HG03060 (cell line): ENCODE measurements at regions not wholly inside any gene's neighbourhood (a gene's known extent, or its start where the extent isn't known, plus 50 kb on each side); places are given as distances from the start of the nearest gene placed in this dataset.

Source experiments
- ATAC-seq: cut with Tn5 transposase; IDR thresholded peaks from one replicate; pipeline ENCODE4 v1.9.1; 2021; ENCODE audit warnings: low read depth, moderate number of reproducible peaks; ENCODE audit not compliant: unreplicated experiment

DNA sequence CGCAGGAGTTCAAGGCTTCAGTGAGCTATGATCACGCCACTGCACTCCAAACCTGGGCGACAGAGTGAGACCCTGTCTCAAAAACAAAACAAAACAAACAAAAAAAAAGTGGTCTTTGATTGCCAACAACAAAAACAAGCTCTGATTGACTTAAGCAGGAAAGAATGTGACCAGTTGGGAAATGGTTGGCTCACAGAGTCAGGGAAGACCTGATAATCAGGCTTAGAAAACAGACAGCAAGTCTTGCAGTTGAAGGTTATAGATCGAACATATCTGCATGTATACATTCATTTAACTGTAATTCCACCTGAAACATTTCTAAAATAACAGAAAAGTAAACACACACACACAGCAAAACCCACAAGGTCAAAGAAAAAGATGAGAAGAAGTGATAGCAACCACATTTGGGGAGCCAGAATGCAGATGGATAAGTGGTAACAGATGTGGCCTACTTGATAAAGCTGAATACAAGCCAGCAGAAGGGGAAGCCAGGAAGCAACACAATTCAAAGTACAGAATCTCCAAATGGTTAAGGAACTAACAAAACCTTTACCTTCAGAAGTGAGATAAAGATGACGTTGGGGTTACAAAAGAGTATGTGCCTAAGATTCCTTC is 699.9 kb upstream of the ZNF385D start:
- ATAC-seq = no peak

DNA sequence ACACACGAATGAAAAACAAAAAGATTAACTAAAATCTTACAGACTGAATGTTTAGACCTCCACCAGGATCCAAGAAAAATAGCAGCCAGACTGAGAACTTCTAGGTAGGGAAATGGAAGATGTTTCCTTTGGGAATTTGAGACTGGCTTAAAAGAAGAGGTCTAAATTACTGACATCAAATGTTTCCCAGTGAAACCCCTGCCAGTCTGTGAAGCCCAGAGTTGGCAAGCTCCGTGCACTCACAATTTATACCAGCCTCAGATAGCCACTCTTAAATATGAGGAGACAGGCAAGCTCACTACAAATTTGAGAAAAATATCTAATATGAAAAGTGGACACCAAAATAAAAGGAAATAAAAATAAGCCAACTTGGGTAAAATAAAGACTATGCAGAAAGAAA is 700.5 kb upstream of the ZNF385D start:
- no peak for ATAC-seq

DNA sequence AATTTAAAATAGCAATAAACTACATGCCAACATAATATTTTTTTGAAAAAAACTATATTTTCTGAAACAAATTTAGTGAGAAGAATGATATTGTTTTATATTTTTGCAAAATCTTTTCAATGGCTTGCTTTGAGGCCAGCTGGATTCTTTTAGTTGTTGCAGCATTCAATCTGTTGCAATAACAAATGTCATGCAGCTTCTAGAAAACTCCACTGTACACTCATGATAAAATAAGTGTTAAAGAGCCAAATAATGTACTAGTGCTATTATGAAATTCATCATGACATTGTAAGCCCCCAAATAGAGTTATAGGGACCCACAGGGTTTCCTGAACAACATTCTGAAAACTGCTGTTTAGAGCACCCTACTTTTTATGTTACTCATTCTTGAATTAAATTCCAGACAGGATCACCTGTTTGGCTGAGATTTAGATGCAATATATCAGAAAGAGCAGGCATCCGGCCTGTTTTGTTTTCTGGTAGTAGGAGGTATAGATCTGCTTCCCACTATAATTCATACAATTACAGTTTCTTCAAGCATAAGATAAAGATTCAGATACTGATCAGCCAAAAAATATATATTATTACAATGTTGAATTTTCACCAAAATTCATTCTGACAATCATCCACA is 703.0 kb upstream of the ZNF385D start:
- no peak for ATAC-seq

GRCh38 chr3:22469995-22470394 is 719.0 kb upstream of the ZNF385D start:
- ATAC-seq = no peak

DNA sequence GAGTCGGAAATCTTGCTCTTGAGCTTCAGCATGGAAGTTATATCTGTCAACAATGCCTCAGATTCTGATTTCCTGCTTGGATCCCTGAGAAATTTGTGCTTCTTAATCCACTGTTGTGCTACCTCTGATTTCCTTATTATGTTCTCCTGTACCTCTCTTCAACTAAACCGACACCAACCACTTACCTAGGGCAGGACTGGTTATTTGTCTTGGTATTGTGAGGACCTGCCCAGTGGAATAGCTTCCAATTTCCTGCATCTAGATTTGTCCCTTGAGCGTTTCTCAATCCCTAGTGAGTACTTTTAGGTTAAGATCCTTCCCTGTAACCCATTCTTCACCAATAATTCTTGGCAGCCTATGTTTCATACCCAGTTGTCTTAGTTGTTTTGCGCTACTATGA is 720.5 kb upstream of the ZNF385D start:
- no peak for ATAC-seq

- no peak for ATAC-seq
Measured at GRCh38 chr3:22474706-22475445, 723.9 kb upstream of the ZNF385D start.

DNA sequence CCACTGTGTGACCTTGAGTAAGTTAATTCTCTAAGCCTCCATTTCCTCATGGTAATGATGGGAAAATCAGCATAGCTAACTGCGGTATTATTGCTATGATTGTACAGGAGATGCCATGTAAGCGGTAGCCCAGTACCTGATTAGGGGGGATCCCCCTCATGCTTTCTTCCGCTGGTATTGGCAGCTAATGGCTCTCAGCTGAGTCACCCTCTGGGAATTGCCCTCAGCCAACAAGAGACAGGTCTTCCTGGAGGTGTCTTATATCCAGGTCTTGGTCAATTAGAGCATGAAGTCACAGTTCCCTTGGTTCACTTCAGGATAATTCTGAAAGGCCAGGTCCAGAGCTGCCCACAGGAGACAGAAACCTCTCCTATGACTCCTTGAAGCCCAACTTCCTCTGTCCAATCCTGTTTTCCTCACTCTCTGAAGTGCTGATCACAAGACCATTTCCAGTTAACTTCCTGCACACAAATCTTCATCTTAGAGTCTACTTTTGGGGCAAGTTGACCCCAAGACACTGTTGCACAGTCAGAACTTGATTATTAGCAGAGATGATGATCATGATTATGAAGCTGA is 724.7 kb upstream of the ZNF385D start:
- no peak for ATAC-seq

- ATAC-seq = no peak
Measured at GRCh38 chr3:22476976-22477375, 726.0 kb upstream of the ZNF385D start.

DNA sequence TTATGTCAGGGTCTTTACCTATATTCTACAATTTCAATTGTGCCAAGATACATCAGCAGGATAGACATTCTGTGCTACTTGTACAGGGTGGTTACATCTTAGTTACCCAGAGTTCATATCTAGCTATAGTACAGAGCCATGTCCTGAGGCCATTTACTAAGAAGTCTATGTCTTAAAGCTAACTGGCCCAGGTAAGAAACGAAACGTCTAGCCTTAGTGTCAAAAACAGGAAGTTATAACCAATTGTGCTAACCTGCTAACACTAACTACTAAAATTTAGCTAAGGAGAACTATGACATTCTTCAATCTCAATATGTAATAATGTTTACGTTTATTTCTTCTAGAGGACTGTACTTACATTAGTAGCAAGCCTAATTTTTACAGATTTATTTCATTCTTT is 717.2 kb upstream of the UBE2E2 start:
- ATAC-seq = no peak

DNA sequence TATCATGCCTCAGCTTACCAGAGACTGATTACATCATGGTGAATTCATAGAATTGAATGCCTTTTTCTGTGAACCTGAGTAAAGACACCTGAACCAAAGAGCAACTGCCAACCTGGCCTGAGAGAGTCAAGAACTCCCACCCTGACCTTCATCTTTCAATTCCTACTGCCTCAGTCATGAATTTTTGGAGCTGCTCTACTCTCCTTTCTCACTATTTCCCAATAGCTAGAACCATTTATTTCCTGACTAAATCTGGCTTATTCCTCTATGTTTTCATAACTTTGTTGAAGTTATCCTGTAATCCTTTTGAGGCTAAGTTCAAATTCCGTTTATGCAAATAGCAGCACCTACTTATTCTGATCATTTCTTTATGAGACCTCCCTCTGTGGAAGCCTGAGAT is 712.4 kb upstream of the UBE2E2 start:
- ATAC-seq = no peak

GRCh38 chr3:22491344-22491743 is 711.8 kb upstream of the UBE2E2 start:
- ATAC-seq = no peak

- ATAC-seq = no peak
Measured at GRCh38 chr3:22492342-22492741, 710.8 kb upstream of the UBE2E2 start.

GRCh38 chr3:22495241-22495640 is 707.9 kb upstream of the UBE2E2 start:
- ATAC-seq = no peak

- no peak for ATAC-seq
Measured at GRCh38 chr3:22495791-22496190, 707.3 kb upstream of the UBE2E2 start.

GRCh38 chr3:22496641-22497040 is 706.5 kb upstream of the UBE2E2 start:
- ATAC-seq = no peak

GRCh38 chr3:22506871-22507270 is 696.3 kb upstream of the UBE2E2 start:
- no peak for ATAC-seq

GRCh38 chr3:22507709-22508108 is 695.4 kb upstream of the UBE2E2 start:
- no peak for ATAC-seq

- ATAC-seq = no peak
Measured at GRCh38 chr3:22523925-22524324, 679.2 kb upstream of the UBE2E2 start.

DNA sequence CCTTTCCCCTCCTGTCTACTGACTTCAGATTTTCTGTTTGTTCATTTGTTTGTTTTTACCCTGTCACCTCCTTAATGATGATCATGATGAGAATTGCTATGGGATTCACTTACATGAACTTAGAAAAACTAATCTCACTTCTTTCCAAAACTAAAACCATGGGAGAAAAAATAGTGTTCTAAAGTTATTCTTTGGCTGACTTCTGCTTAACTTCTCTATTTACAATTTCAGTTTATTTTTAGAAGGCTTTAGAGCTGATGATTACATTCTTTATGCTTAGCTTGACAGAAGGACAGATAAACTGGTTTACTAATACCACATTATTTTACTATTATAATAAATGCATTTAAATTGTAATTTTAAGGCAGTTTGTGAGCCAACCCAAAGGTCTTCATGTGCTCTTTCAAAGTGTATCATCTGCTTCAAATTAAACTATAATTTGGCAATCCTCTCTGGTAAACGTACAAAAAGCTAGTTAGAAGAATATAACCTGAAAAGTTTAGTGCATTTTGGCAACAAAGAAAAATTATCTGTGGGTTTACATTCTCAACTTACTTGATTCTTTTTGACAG is 676.8 kb upstream of the UBE2E2 start:
- ATAC-seq = no peak

DNA sequence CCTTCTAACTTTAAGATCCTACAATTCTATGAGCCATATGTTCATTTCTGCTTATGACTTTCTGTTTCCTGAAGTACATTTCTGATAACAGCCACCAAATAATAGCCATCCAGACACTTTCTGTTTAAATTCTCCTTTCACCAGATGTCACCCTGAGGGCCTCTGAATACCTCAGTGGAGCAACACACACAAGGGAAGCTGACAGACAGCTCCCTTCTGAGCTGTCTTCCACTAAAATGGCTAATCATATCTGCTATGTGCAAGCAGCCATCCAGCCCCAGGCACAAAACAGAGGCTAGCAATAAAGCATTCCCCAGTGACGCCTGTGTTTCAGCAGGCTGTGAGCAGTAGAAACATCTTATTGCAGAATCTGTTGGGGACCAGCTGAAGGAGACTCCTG is 666.6 kb upstream of the UBE2E2 start:
- ATAC-seq = no peak

DNA sequence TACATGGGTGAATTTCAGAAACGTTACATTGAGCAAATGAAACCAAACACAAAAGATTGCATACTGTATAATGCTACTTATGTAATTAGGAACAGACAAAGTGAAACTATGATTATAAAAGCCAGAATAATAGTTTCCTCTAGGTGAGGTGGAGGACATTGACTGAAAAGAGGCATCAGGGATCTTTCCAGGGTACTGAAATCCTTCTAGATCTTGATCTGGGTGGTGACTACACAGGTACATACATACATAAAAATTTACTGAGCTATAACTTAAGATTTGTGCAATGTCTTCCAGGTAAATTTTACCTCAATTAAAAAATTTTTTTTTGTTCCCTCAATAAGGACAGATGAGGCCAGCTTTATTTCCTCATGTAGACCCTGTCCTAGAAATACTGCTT is 665.6 kb upstream of the UBE2E2 start:
- no peak for ATAC-seq
